GM10248 (cell line): ENCODE measurements at regions not wholly inside any gene's neighbourhood (a gene's known extent, or its start where the extent isn't known, plus 50 kb on each side); places are given as distances from the start of the nearest gene placed in this dataset.

Source experiments
- CTCF ChIA-PET: fragments of 300-600 bp; sonication (Branson Sonifier 250); formaldehyde crosslinking; extraction: SDS; loops from one replicate; lab custom pipeline; 2021; ENCODE audit warnings: antibody characterized with exemption; lab: Yijun Ruan, JAX
- POLR2A ChIA-PET: fragments of 350-650 bp; sonication (Branson Sonifier 250); formaldehyde crosslinking; extraction: SDS; loops from one replicate; lab custom pipeline; 2020; ENCODE audit warnings: antibody characterized with exemption; lab: Yijun Ruan, JAX
- DNase-seq: peaks from one replicate; pipeline ENCODE4 v3.0.0; 2012; ENCODE audit errors: extremely low spot score
- TF ChIP-seq, protein P1 (sequence below): IDR thresholded peaks from 2 replicates; pipeline ENCODE4 v1.5.1; 2012; ENCODE audit warnings: mild to moderate bottlenecking, low read depth; ENCODE audit errors: extremely low read depth, missing control alignments, control extremely low read depth

DNA sequence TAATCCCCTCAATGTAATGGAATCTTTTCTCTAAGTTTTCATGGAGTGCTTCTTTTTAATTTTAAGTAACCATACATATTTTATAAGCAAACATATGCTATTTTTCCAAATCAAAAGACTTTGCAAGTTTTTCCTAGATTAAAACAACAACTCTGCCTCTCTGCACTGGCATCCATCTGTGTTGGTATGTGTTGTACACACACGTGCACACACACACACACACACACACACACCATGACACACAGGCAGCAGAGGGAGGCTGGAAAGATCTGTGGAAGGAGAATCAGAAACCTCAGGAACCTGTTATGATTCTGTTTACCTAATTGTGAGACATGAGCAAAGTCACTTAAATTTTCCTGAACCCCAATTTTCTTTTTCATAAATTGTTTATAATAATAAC is 295.0 kb upstream of the PRDM1 start:
- POLR2A ChIA-PET: no interaction called here
- CTCF ChIA-PET: interaction anchor here (1.2 to 2.1 kb wide), 5 partner anchors 9 to 306 kb away, joined by 3 to 8 read pairs (median 4); no protein-coding TSS in a partner anchor
- DNase-seq: no peak
- TF ChIP-seq, protein P1, sequence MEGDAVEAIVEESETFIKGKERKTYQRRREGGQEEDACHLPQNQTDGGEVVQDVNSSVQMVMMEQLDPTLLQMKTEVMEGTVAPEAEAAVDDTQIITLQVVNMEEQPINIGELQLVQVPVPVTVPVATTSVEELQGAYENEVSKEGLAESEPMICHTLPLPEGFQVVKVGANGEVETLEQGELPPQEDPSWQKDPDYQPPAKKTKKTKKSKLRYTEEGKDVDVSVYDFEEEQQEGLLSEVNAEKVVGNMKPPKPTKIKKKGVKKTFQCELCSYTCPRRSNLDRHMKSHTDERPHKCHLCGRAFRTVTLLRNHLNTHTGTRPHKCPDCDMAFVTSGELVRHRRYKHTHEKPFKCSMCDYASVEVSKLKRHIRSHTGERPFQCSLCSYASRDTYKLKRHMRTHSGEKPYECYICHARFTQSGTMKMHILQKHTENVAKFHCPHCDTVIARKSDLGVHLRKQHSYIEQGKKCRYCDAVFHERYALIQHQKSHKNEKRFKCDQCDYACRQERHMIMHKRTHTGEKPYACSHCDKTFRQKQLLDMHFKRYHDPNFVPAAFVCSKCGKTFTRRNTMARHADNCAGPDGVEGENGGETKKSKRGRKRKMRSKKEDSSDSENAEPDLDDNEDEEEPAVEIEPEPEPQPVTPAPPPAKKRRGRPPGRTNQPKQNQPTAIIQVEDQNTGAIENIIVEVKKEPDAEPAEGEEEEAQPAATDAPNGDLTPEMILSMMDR: no peak

DNA sequence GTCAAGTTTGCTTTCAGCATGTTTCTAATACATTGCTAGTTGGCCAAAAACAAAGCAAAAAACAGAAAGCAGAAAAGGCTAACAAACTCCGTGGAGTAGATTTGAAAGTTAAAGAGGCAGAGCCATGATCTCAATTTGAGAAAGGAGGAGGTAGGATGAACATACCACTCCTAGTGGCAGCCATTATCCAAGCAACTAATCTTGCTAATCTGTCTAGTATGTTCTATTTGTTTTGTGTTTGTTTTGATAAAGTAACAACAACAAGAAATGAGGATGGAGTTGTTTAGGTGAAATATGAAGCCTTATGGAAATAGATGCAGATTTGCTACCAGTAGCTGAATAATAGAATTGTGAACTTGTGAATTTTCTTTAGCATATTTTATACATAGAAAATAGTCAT is 295.5 kb upstream of the PRDM1 start:
- ChIA-PET POLR2A (no interaction called here), CTCF (interaction anchor here (1.3 to 2.1 kb wide), 4 partner anchors 10 to 32 kb away, joined by 3 to 8 read pairs (median 6); no protein-coding TSS in a partner anchor)
- TF ChIP-seq, protein P1: no peak
- DNase-seq: no peak

DNA sequence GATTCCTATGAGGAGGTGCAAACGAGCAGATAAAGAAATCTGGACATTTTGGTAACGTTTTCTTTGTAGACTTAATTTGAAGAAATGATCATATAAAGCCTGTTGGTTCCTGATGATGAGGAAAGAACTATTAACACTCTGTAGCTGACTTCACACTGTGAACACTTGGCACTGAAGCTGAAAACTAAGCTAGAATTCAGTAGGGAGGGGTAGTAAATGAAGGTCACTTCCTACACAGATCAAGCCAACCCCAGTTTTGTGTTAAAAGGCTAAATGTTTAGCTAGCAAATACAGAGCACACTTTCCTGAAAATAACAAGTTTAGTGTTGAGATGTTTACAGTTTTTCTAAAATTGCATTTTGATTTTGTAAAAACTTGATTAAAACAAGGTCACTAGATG is 296.2 kb upstream of the PRDM1 start:
- POLR2A ChIA-PET: no interaction called here
- CTCF ChIA-PET: interaction anchor here (2.1 kb wide), 1 partner anchor 9 kb away, joined by 8 read pairs; no protein-coding TSS in a partner anchor
- TF ChIP-seq, protein P1: no peak
- DNase-seq: no peak

DNA sequence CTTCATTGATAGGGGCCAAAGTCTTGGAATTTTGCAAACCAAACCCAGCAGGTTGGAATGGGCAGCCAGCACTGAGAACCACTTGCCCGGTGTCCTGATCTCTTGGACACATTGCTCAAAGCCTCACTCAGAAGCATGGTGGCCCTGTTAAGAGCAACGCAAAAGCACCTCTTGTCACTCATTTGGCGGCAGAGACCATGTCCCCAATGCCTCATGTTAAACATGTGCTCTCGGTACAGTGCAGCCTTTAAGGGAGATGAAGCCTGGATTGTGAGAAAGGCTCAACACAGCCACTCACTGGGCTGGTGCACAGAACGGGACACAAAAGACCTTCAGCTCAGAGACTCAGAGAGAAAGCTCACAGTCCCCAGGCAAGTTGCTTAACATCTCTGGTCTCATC is 298.4 kb upstream of the PRDM1 start:
- ChIA-PET CTCF (no interaction called here), POLR2A (no interaction called here)
- TF ChIP-seq, protein P1: no peak
- no peak for DNase-seq

DNA sequence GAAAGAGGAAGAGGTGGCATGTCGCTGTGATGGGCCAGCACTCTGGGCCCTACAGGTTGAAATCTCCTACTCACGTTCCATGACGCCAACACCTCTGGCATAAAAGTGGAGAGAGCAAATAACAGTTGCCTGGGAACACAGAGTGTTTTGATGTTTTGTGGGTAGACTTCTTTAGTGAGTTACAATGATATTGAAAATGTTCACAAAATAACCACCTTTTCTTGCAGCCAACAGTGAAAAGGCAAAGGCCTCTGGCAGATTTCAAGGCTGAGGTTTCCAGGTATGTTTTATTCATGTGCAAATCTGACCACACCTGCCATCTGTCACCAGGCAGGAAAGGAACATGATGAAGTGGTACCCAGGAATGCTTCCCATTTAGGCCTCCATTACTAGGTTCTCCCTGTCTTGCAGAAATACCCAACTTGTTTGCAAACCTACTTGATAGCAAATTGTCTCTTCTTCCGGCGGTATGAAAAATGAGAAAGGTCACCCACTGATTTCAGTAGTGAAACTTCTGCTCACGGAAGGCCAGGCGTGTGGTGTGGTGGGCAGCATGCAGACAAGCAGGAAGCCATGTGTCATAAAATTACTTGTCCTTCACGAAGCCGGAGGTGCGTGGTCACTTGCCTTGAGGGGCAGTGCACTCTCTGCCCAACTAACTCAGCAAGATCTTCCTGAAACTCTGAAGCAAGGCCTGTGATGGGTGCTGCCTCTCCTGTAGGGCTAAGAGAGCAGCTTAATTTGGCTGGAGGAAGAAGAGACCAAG is 299.1 kb upstream of the PRDM1 start:
- TF ChIP-seq, protein P1: no peak
- POLR2A ChIA-PET: no interaction called here
- DNase-seq: peak; percentile 31
- CTCF ChIA-PET: interaction anchor here (1.1 kb wide), 2 partner anchors 9 to 436 kb away, joined by 3 to 4 read pairs; no protein-coding TSS in a partner anchor

DNA sequence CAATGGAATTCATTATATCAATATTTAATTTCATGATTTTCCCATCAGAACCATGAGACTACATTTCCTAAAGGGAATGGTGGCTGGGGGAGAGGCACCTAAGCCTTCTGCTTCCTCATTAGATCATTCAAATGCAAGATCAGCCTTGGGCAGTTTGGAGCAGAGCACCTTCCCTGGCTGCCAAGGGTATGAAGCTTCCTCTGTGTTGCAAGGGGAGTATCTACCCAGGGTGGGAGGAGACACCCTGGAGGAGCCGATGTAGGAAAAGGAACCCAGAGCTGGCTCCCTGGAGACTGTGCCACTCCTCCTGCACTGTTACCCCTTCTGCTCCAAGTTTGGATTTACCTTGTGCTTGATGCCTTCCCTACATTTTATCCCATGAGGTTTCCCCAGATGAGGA is 299.7 kb upstream of the PRDM1 start:
- TF ChIP-seq, protein P1: no peak
- CTCF ChIA-PET: interaction anchor here (1.1 kb wide), 2 partner anchors 9 to 437 kb away, joined by 3 to 4 read pairs; no protein-coding TSS in a partner anchor
- POLR2A ChIA-PET: no interaction called here
- DNase-seq: no peak
